HG02610 (cell line): ENCODE measurements at regions not wholly inside any gene's neighbourhood (a gene's known extent, or its start where the extent isn't known, plus 50 kb on each side); places are given as distances from the start of the nearest gene placed in this dataset.

Experiments
- ATAC-seq: cut with Tn5 transposase; IDR thresholded peaks from one replicate; pipeline ENCODE4 v1.9.1; 2021; ENCODE audit warnings: mild to moderate bottlenecking, moderate library complexity; ENCODE audit not compliant: unreplicated experiment

- no peak for ATAC-seq
Measured at GRCh38 chr4:62208921-62209320, 1008.8 kb downstream of the ADGRL3 start.

GRCh38 chr4:62204136-62204535 lies 1004.0 kb downstream of the ADGRL3 start:
- no peak for ATAC-seq

- ATAC-seq: no peak
Measured at GRCh38 chr4:62199291-62199810, 999.2 kb downstream of the ADGRL3 start.

GRCh38 chr4:62196338-62196737 lies 996.2 kb downstream of the ADGRL3 start:
- no peak for ATAC-seq

- ATAC-seq: no peak
Measured at GRCh38 chr4:62194342-62194741, 994.2 kb downstream of the ADGRL3 start.

GRCh38 chr4:62193761-62194160 lies 993.6 kb downstream of the ADGRL3 start:
- ATAC-seq: no peak

GRCh38 chr4:62191451-62192240 lies 991.5 kb downstream of the ADGRL3 start:
- no peak for ATAC-seq

- ATAC-seq: no peak
Measured at GRCh38 chr4:62170235-62170634, 970.1 kb downstream of the ADGRL3 start.

- no peak for ATAC-seq
Measured at GRCh38 chr4:62168681-62169080, 968.6 kb downstream of the ADGRL3 start.

GRCh38 chr4:62162606-62163005 lies 962.5 kb downstream of the ADGRL3 start:
- ATAC-seq: no peak

- no peak for ATAC-seq
Measured at GRCh38 chr4:62161446-62161845, 961.3 kb downstream of the ADGRL3 start.

GRCh38 chr4:62159876-62160275 lies 959.8 kb downstream of the ADGRL3 start:
- no peak for ATAC-seq

GRCh38 chr4:62159306-62159705 lies 959.2 kb downstream of the ADGRL3 start:
- ATAC-seq: no peak

GRCh38 chr4:62156205-62156604 lies 956.1 kb downstream of the ADGRL3 start:
- ATAC-seq: no peak

GRCh38 chr4:62145276-62145675 lies 945.1 kb downstream of the ADGRL3 start:
- ATAC-seq: no peak

- ATAC-seq: no peak
Measured at GRCh38 chr4:62144431-62144830, 944.3 kb downstream of the ADGRL3 start.

GRCh38 chr4:62135565-62136156 lies 935.5 kb downstream of the ADGRL3 start:
- ATAC-seq: no peak

GRCh38 chr4:62133977-62134376 lies 933.9 kb downstream of the ADGRL3 start:
- ATAC-seq: no peak

- ATAC-seq: no peak
Measured at GRCh38 chr4:62133101-62133897, 933.2 kb downstream of the ADGRL3 start.

- ATAC-seq: no peak
Measured at GRCh38 chr4:62131049-62131448, 930.9 kb downstream of the ADGRL3 start.

GRCh38 chr4:62130637-62131036 lies 930.5 kb downstream of the ADGRL3 start:
- ATAC-seq: no peak

- ATAC-seq: no peak
Measured at GRCh38 chr4:62130230-62130629, 930.1 kb downstream of the ADGRL3 start.
